H9 (cell line): ENCODE measurements at regions not wholly inside any gene's neighbourhood (a gene's known extent, or its start where the extent isn't known, plus 50 kb on each side); places are given as distances from the start of the nearest gene placed in this dataset.

Experiments
- DNase-seq: peaks from one replicate; pipeline ENCODE4 v3.0.0-alpha.2; 2017
- H2AFZ ChIP-seq: one replicate; pipeline ENCODE4 v1.6.1; 2013; ENCODE audit warnings: mild to moderate bottlenecking, low read length, control low read depth, moderate library complexity
- H2AK5ac ChIP-seq: 2 replicates; pipeline ENCODE4 v1.6.1; 2013; ENCODE audit warnings: low read length, control low read depth, mixed read lengths; ENCODE audit not compliant: insufficient read length
- H2BK120ac ChIP-seq: one replicate; pipeline ENCODE4 v1.6.1; 2013; ENCODE audit warnings: low read depth, mild to moderate bottlenecking, low read length, control low read depth, inconsistent platforms; ENCODE audit not compliant: poor library complexity, severe bottlenecking
- H2BK12ac ChIP-seq: 2 replicates; pipeline ENCODE4 v1.6.1; 2013; ENCODE audit warnings: low read length, control low read depth, mixed read lengths, low read depth; ENCODE audit not compliant: insufficient read length
- H2BK15ac ChIP-seq: 2 replicates; pipeline ENCODE4 v1.6.1; 2013; ENCODE audit warnings: low read depth, low read length, control low read depth
- H2BK20ac ChIP-seq: one replicate; pipeline ENCODE4 v1.6.1; 2013; ENCODE audit warnings: low read depth, mild to moderate bottlenecking, low read length, control low read depth, inconsistent platforms; ENCODE audit not compliant: poor library complexity, severe bottlenecking
- H2BK5ac ChIP-seq: 2 replicates; pipeline ENCODE4 v1.6.1; 2013; ENCODE audit warnings: low read length, control low read depth, mixed read lengths; ENCODE audit not compliant: insufficient read length
- H3K14ac ChIP-seq: 2 replicates; pipeline ENCODE4 v1.6.1; 2013; ENCODE audit warnings: low read length, control low read depth; ENCODE audit not compliant: insufficient read depth
- H3K18ac ChIP-seq: 2 replicates; pipeline ENCODE4 v1.6.1; 2013; ENCODE audit warnings: low read depth, mild to moderate bottlenecking, mixed read lengths, low read length, control low read depth; ENCODE audit not compliant: insufficient read length
- H3K23ac ChIP-seq: 2 replicates; pipeline ENCODE4 v1.6.1; 2013; ENCODE audit warnings: low read length, control low read depth, mixed read lengths, low read depth; ENCODE audit not compliant: insufficient read length
- H3K23me2 ChIP-seq: 2 replicates; pipeline ENCODE4 v1.6.1; 2013; ENCODE audit warnings: low read depth, mild to moderate bottlenecking, mixed read lengths, low read length, control low read depth; ENCODE audit not compliant: insufficient read length, poor library complexity, severe bottlenecking
- H3K27ac ChIP-seq: 2 replicates; pipeline ENCODE4 v1.5.1; 2013; ENCODE audit warnings: low read length, control low read depth, mixed read lengths, low read depth; ENCODE audit not compliant: insufficient read length
- H3K27me3 ChIP-seq: 2 replicates; pipeline ENCODE4 v1.6.1; 2013; ENCODE audit warnings: low read length, control low read depth, inconsistent platforms; ENCODE audit not compliant: insufficient read depth
- H3K4ac ChIP-seq: 2 replicates; pipeline ENCODE4 v1.6.1; 2013; ENCODE audit warnings: low read depth, mild to moderate bottlenecking, control low read depth, inconsistent platforms, low read length, moderate library complexity
- H3K4me1 ChIP-seq: 2 replicates; pipeline ENCODE4 v1.6.1; 2013; ENCODE audit warnings: low read length, control low read depth, inconsistent platforms; ENCODE audit not compliant: insufficient read depth
- H3K4me2 ChIP-seq: 2 replicates; pipeline ENCODE4 v1.6.1; 2013; ENCODE audit warnings: low read length, control low read depth, mixed read lengths; ENCODE audit not compliant: insufficient read length, insufficient read depth
- H3K56ac ChIP-seq: 2 replicates; pipeline ENCODE4 v1.6.1; 2013; ENCODE audit warnings: low read depth, mild to moderate bottlenecking, mixed read lengths, low read length, control low read depth; ENCODE audit not compliant: insufficient read length
- H3K79me1 ChIP-seq: 2 replicates; pipeline ENCODE4 v1.6.1; 2013; ENCODE audit warnings: low read depth, mild to moderate bottlenecking, moderate library complexity, low read length, control low read depth, inconsistent platforms; ENCODE audit not compliant: insufficient read depth, poor library complexity, severe bottlenecking
- H3K79me2 ChIP-seq: 2 replicates; pipeline ENCODE4 v1.6.1; 2013; ENCODE audit warnings: low read length, control low read depth, inconsistent platforms; ENCODE audit not compliant: insufficient read depth
- H3K9ac ChIP-seq: 2 replicates; pipeline ENCODE4 v1.6.1; 2013; ENCODE audit warnings: low read length, control low read depth, mixed read lengths; ENCODE audit not compliant: insufficient read length; ENCODE audit errors: extremely low read depth
- H3K9me3 ChIP-seq: one replicate; pipeline ENCODE4 v1.6.1; 2013; ENCODE audit warnings: low read depth, low read length, inconsistent platforms; ENCODE audit not compliant: control insufficient read depth
- H3T11ph ChIP-seq: one replicate; pipeline ENCODE4 v1.6.1; 2013; ENCODE audit warnings: mild to moderate bottlenecking, low read length, control low read depth, inconsistent platforms
- H4K20me1 ChIP-seq: one replicate; pipeline ENCODE4 v1.6.1; 2013; ENCODE audit not compliant: control insufficient read depth, insufficient read length, insufficient read depth
- H4K5ac ChIP-seq: 2 replicates; pipeline ENCODE4 v1.6.1; 2013; ENCODE audit warnings: low read depth, mild to moderate bottlenecking, mixed read lengths, low read length, control low read depth; ENCODE audit not compliant: insufficient read length
- H4K8ac ChIP-seq: replicated peaks from 2 replicates; pipeline ENCODE4 v1.6.1; 2013; ENCODE audit warnings: low read length, control low read depth, mixed read lengths, low read depth; ENCODE audit not compliant: insufficient read length
- H4K91ac ChIP-seq: 2 replicates; pipeline ENCODE4 v1.6.1; 2013; ENCODE audit warnings: low read depth, mild to moderate bottlenecking, moderate library complexity, mixed read lengths, low read length, control low read depth; ENCODE audit not compliant: insufficient read length
- H3K27ac Mint-ChIP-seq, 3 experiments: 2 replicates in 2 of 3; 3 replicates in 1 of 3; pipeline ENCODE4 v1.8.0; 2020 to 2021; ENCODE audit warnings: mixed read lengths in 3 of 3, mild to moderate bottlenecking in 1 of 3, moderate library complexity in 1 of 3
- H3K27me3 Mint-ChIP-seq: 2 replicates; pipeline ENCODE4 v1.8.0; 2021; ENCODE audit warnings: low read depth, mild to moderate bottlenecking, moderate library complexity, mixed read lengths
- H3K36me3 Mint-ChIP-seq, 3 experiments: 2 replicates in 2 of 3; 3 replicates in 1 of 3; pipeline ENCODE4 v1.8.0; 2020 to 2021; ENCODE audit warnings: low read depth in 3 of 3, mixed read lengths in 3 of 3; ENCODE audit not compliant: insufficient read depth in 1 of 3
- H3K4me1 Mint-ChIP-seq, 2 experiments: 2 replicates each; pipeline ENCODE4 v1.8.0; 2020; ENCODE audit warnings: mixed read lengths in 2 of 2
- H3K4me3 Mint-ChIP-seq, 2 experiments: 2 replicates in 1 of 2; 3 replicates in 1 of 2; pipeline ENCODE4 v1.8.0; 2020 to 2021; ENCODE audit warnings: mild to moderate bottlenecking in 2 of 2, mixed read lengths in 2 of 2, moderate library complexity in 1 of 2
- H3K9me3 Mint-ChIP-seq, 2 experiments: 2 replicates in 1 of 2; 3 replicates in 1 of 2; pipeline ENCODE4 v1.8.0; 2020; ENCODE audit warnings: mild to moderate bottlenecking in 2 of 2, mixed read lengths in 2 of 2, moderate library complexity in 1 of 2
- WGBS: extraction: QIAGEN DNeasy Blood & Tissue Kit; methylation state at CpG from one replicate; pipeline ENCODE4 v1.1.7; 2013; ENCODE audit warnings: missing lambda C conversion rate, low lambda C conversion rate, mixed read lengths; ENCODE audit not compliant: insufficient read length; ENCODE audit errors: extremely low coverage; 5-methylcytosine and 5-hydroxymethylcytosine counted together
- TF ChIP-seq, protein P1 (sequence below): fragments of 200-600 bp; sonication (generic); conservative IDR thresholded peaks from 3 replicates; pipeline ENCODE4 v1.8.0; 2021; ENCODE audit warnings: antibody characterized with exemption, mild to moderate bottlenecking

DNA sequence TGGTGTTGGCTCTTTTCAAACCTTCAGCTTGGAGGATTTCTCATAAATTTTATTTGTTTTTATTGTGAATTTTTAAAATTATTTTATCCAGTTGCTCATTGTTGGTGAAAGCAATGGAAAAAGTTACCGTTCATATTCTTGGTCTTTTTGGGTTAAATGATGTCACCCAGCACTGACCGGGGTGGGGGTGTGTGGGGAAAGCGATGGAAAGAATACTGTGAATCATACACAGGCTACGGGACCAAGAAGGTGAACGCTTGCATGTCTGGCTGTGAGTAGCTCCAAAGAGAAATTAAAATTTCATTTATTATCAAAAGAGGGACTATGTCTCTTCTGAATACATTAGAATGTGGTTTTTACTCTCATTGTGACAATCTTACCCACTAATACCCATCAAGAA, 430.1 kb downstream of the AEBP2 start:
- H3K27me3 Mint-ChIP-seq: no peaks in the 10 kb centered on the region
- no peaks in the 10 kb centered on the region for H3K9me3 Mint-ChIP-seq
- no peak overlapping the region for H2AK5ac ChIP-seq
- no peaks in the 10 kb centered on the region for H3K79me1 ChIP-seq
- no peak overlapping the region for H3K23ac ChIP-seq
- no peak overlapping the region for H3K4me3 Mint-ChIP-seq
- TF ChIP-seq, protein P1, sequence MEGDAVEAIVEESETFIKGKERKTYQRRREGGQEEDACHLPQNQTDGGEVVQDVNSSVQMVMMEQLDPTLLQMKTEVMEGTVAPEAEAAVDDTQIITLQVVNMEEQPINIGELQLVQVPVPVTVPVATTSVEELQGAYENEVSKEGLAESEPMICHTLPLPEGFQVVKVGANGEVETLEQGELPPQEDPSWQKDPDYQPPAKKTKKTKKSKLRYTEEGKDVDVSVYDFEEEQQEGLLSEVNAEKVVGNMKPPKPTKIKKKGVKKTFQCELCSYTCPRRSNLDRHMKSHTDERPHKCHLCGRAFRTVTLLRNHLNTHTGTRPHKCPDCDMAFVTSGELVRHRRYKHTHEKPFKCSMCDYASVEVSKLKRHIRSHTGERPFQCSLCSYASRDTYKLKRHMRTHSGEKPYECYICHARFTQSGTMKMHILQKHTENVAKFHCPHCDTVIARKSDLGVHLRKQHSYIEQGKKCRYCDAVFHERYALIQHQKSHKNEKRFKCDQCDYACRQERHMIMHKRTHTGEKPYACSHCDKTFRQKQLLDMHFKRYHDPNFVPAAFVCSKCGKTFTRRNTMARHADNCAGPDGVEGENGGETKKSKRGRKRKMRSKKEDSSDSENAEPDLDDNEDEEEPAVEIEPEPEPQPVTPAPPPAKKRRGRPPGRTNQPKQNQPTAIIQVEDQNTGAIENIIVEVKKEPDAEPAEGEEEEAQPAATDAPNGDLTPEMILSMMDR: no peak
- no peak overlapping the region for H2BK120ac ChIP-seq
- H3T11ph ChIP-seq: no peak overlapping the region
- no peaks in the 10 kb centered on the region for H3K4me1 ChIP-seq
- H3K9ac ChIP-seq: no peak overlapping the region
- no peaks in the 10 kb centered on the region for H3K79me2 ChIP-seq
- no peak overlapping the region for H2BK20ac ChIP-seq
- H4K20me1 ChIP-seq: no peaks in the 10 kb centered on the region
- no peak overlapping the region for H3K27ac ChIP-seq
- no peak overlapping the region for H3K18ac ChIP-seq
- no peak overlapping the region for H2BK5ac ChIP-seq
- no peak overlapping the region for H2AFZ ChIP-seq
- no peaks in the 10 kb centered on the region for H3K9me3 ChIP-seq
- H4K91ac ChIP-seq: no peak overlapping the region
- WGBS: no CpG with 5 or more reads among the region's 5 CpGs
- no peak overlapping the region for H3K14ac ChIP-seq
- no peaks in the 10 kb centered on the region for H3K36me3 Mint-ChIP-seq
- no peak overlapping the region for H3K27ac Mint-ChIP-seq
- H3K56ac ChIP-seq: no peak overlapping the region
- no peak overlapping the region for H2BK12ac ChIP-seq
- H3K4me2 ChIP-seq: no peak overlapping the region
- H3K4ac ChIP-seq: no peak overlapping the region
- H4K8ac ChIP-seq: no peak overlapping the region
- no peaks in the 10 kb centered on the region for H3K27me3 ChIP-seq
- no peaks in the 10 kb centered on the region for H3K4me1 Mint-ChIP-seq
- DNase-seq: no peak
- H4K5ac ChIP-seq: no peak overlapping the region
- H2BK15ac ChIP-seq: no peak overlapping the region
- H3K23me2 ChIP-seq: no peaks in the 10 kb centered on the region
